ENCODE measurements at regions not wholly inside any gene's neighbourhood (a gene's known extent, or its start where the extent isn't known, plus 50 kb on each side); places are given as distances from the start of the nearest gene placed in this dataset.

DNA sequence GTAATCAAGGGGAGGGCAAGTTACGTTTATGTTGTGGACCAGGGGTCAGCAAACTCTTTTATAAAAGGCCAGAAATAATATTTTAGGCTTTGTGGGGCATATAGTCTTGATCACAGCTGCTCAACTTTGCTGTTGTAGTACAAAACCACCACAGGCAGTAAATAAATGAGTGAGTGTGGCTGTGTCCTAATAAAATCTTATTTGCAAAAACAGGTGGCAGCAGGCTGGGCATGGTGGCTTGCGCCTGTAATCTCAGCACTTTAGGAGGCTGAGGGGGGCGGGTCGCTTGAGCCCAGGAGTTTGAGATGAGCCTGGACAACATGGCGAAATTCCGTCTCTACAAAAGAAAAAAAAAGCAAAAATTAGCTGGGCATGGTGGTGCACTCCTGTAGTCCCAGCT, 57.9 kb upstream of the NUP160 start:
- no peaks in the 10 kb centered on the region for H3K9me3 ChIP-seq
- no peaks in the 10 kb centered on the region for H3K27me3 ChIP-seq (ENCODE audit: low read depth)
- peak overlapping the region; percentile 51 for H3K27ac ChIP-seq
- DNase-seq (no peak), ATAC-seq (no peak)
- no peak overlapping the region for H3K4me3 ChIP-seq
- H3K4me1 ChIP-seq, result peaks cover 27% of the 10 kb centered on the region
- no peaks in the 10 kb centered on the region for H3K36me3 ChIP-seq
- TF ChIP-seq, protein P1, sequence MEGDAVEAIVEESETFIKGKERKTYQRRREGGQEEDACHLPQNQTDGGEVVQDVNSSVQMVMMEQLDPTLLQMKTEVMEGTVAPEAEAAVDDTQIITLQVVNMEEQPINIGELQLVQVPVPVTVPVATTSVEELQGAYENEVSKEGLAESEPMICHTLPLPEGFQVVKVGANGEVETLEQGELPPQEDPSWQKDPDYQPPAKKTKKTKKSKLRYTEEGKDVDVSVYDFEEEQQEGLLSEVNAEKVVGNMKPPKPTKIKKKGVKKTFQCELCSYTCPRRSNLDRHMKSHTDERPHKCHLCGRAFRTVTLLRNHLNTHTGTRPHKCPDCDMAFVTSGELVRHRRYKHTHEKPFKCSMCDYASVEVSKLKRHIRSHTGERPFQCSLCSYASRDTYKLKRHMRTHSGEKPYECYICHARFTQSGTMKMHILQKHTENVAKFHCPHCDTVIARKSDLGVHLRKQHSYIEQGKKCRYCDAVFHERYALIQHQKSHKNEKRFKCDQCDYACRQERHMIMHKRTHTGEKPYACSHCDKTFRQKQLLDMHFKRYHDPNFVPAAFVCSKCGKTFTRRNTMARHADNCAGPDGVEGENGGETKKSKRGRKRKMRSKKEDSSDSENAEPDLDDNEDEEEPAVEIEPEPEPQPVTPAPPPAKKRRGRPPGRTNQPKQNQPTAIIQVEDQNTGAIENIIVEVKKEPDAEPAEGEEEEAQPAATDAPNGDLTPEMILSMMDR (IDR thresholded peaks at IDR 0.05), result no peak
- intact Hi-C loops (cut with DNase I), result no loop called here

DNA sequence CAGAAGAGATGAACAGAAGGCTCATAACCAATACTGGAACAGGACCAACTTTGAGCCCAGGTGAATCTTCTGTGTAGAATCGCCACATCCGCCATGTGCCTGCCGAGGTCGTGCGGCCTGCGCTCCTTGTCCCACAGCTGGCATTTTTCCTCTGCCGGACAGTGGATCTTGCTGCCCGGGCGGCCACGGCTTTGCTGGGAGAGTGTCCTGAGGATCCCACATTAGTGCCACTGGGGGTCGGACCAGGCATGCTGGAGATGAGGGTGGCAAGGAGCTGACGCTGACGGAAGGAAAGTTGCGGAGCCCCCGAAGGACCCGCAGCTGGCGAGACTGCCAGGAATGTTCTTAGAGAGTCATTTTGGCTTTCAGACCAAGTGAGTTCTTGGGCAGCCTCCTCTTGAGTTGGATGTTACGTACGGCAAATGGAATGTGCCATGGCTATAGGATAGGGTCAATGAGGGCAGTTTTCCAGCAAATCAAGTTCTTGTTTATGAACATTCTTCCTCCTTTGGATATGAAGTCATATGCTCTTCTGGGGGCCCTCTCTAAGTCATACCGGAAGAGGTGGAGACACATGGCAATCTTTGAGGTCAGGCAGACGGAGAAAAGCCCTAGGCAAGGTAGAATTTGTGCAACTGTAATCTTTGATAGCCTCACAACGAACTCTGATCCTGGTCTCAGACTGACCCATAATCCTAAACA, 57.4 kb upstream of the NUP160 start:
- DNase-seq (no peak), ATAC-seq (peak; percentile 75 to 76)
- no peaks in the 10 kb centered on the region for H3K9me3 ChIP-seq
- no peaks in the 10 kb centered on the region for H3K36me3 ChIP-seq
- H3K4me1 ChIP-seq, result peaks cover 27% of the 10 kb centered on the region
- intact Hi-C loops (cut with DNase I), result no loop called here
- H3K27me3 ChIP-seq (ENCODE audit: low read depth), result no peaks in the 10 kb centered on the region
- peak overlapping the region; percentile 51 for H3K27ac ChIP-seq
- no peak overlapping the region for H3K4me3 ChIP-seq
- TF ChIP-seq, protein P1 (IDR thresholded peaks at IDR 0.05), result no peak

GRCh38 chr11:47904808-47905207, 56.7 kb upstream of the NUP160 start:
- Histone ChIP-seq H3K4me3 (no peak overlapping the region), H3K27me3 (ENCODE audit: low read depth) (no peaks in the 10 kb centered on the region), H3K9me3 (no peaks in the 10 kb centered on the region), H3K4me1 (peaks cover 27% of the 10 kb centered on the region), H3K27ac (no peak overlapping the region), H3K36me3 (no peaks in the 10 kb centered on the region)
- intact Hi-C loops (cut with DNase I), result no loop called here
- ATAC-seq (no peak), DNase-seq (no peak)
- TF ChIP-seq, protein P1 (IDR thresholded peaks at IDR 0.05), result no peak

DNA sequence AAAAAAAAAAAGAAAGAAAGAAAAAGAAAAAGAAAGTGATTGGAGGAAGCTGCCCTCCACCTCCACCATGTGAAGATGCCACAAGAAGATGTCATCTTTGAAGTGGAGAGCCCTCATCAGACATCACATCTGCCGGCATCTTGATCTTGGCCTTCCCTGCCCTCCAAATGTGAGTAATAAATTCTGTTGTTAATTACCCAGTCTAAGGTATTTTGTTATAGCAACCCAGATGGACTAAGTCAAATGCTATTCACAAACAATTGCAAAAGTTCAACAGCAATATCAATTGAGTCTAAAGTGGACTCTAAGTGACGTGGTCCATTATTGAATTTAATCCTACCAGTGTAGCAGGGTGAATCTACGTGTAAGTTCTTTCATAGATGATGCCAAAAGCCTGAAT, 55.9 kb upstream of the NUP160 start:
- H3K27me3 ChIP-seq (ENCODE audit: low read depth), result no peaks in the 10 kb centered on the region
- H3K9me3 ChIP-seq, result no peaks in the 10 kb centered on the region
- H3K4me3 ChIP-seq, result no peak overlapping the region
- TF ChIP-seq, protein P1 (IDR thresholded peaks at IDR 0.05), result no peak
- H3K27ac ChIP-seq, result no peak overlapping the region
- no peaks in the 10 kb centered on the region for H3K36me3 ChIP-seq
- DNase-seq (no peak), ATAC-seq (no peak)
- peaks cover 27% of the 10 kb centered on the region for H3K4me1 ChIP-seq
- intact Hi-C loops (cut with DNase I), result no loop called here

DNA sequence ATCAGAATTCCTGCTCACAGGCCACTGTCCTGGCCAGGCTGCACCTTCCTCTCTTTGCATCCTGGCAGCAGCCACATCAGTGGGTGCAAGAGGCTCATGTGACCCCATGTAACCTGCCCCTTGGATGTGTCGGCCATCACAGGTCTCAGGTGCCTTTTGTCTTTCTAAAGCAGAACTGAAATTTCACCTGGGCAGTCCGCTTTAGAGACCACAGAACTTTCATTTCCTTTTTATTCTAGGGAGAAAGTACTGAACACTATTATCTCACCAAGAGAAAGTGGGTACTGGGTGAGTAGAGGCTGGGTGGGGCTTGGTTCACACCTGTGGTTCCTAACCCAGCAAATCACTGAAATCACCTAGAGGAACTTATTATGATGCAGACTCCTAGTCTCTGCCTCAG, 51.7 kb upstream of the NUP160 start:
- Histone ChIP-seq H3K4me1 (no peaks in the 10 kb centered on the region), H3K4me3 (no peak overlapping the region), H3K27ac (no peak overlapping the region), H3K9me3 (no peaks in the 10 kb centered on the region), H3K36me3 (no peaks in the 10 kb centered on the region), H3K27me3 (ENCODE audit: low read depth) (no peaks in the 10 kb centered on the region)
- intact Hi-C loops (cut with DNase I), result no loop called here
- no peak for DNase-seq
- TF ChIP-seq, protein P1 (IDR thresholded peaks at IDR 0.05), result no peak
- ATAC-seq, result peak in 1 of 2 donors; percentile 19
